LoVo (cell line): ENCODE measurements at regions not wholly inside any gene's neighbourhood (a gene's known extent, or its start where the extent isn't known, plus 50 kb on each side); places are given as distances from the start of the nearest gene placed in this dataset.

ENCODE experiments used
- DNase-seq: peaks from one replicate; pipeline ENCODE4 v3.0.0-alpha.2; 2016; ENCODE audit warnings: low spot score

GRCh38 chrX:69277369-69277990 lies 112.2 kb upstream of the PJA1 start:
- DNase-seq = no peak

- DNase-seq = peak; percentile 1
Observed at GRCh38 chrX:69268611-69269010, 103.4 kb upstream of the PJA1 start.

DNA sequence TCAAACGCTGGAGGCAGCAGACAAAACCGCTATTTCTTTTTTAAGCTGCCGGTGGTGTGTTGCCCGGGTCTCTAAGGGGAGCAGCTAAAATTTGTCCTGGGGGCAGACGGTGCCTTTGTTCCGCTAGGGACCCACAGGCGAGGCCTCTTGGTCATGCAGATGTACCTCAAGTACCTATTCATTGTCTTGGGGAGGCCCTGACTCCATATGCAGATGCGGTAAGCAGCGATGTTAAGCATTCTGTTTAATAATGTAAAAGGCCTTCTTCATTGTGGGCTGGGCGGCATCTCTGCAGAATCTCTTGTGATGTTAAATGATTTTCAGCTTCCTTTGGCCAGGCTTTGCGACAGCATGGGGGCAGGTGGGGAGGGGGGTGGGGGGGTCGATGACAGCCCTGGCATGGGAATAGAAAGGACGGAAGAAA lies 98.9 kb upstream of the PJA1 start:
- no peak for DNase-seq

GRCh38 chrX:69263251-69263820 lies 98.1 kb upstream of the PJA1 start:
- DNase-seq = no peak

- no peak for DNase-seq
Observed at GRCh38 chrX:69262036-69262936, 97.0 kb upstream of the PJA1 start.

DNA sequence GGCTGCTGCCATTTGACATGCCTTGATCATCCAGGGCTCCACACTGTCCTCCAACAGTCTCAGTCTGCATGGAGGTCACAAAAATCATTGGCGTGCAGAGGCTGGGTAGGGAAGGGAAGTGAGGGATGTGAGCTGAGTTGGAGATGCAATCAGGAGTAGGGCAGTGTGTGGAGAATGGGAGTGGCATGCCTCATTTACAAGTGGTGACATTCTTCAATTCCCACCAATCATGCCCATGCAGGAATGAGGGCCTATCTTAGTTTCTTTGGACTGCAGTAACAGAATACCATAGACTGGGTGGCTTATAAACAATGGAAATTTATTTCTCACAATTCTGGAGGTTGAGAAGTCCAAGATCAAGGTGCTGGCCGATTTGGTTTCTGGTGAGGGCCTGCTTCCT lies 94.9 kb upstream of the PJA1 start:
- no peak for DNase-seq

- DNase-seq = no peak
Observed at GRCh38 chrX:69258893-69259292, 93.6 kb upstream of the PJA1 start.

DNA sequence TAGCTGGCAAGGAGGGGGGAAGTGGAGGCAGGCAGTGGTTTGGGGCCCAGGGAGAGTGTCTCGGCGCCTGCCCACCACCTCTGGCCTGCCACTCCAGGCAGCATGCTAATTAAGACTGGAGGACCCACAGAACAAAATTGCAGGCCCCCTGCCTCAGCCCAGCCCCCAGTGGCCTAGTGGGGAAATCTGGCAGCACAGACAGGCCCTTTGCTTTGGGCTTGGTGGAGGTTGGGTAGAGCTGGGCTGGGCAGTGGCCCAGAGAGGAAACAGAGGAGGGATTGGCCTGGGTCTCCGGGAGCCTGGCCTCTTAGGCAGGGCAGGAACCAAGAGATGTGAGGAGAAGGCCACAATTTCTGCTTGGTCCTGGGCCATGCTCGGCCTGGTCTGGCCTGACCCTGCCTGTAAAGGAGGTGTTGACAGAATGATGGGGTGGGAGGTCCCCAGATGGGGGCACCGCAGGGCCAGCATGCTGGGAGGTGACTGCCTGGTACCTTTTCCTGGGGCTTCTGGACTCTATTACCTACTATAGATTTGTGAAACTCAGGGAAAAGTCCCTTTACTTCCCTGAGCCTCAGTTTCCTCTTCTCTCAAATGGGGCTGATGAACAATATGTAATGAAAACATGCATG lies 92.4 kb upstream of the PJA1 start:
- DNase-seq = no peak

- no peak for DNase-seq
Observed at GRCh38 chrX:69256291-69256565, 91.0 kb upstream of the PJA1 start.

DNA sequence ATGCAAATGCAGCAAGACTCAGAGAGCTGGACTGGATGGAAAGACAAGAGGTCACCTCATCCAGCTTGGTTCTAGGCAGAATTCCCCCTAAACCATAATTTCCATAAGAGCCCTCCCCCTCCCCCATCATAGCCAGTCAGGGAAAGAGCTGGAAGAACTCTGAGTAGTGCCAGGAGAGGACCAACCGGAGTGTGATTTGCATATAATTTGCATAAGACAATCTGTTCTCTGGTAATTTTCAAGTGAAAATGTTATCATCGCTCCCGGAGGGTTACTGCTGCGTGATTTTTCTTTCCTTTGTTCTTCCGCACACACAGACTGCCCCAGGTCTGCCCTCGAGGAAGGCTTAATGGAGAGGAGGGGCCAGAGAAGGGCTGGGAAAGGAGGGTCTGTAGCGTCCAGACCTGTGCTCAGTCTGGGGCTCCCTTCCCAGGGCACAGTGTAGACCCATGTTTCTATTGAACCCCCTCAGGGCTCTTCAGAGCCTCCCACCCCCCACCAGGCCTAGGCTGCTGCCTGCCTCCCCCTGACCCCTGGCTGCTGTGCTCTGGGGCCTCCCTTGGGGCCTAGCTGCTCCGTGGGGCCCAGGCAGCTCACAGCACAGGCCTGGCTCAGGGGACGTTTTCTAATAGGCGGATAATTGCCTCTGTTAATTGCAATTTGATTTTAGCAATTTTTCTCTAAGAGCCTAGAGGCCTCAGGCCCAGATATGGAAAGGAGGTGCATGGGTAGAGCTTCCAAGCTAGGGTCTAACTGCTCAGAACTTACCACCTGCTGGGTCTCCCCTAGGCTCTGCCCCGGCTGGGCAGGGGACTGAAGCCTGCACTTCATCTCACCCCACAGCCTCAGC lies 90.4 kb upstream of the PJA1 start:
- no peak for DNase-seq

DNA sequence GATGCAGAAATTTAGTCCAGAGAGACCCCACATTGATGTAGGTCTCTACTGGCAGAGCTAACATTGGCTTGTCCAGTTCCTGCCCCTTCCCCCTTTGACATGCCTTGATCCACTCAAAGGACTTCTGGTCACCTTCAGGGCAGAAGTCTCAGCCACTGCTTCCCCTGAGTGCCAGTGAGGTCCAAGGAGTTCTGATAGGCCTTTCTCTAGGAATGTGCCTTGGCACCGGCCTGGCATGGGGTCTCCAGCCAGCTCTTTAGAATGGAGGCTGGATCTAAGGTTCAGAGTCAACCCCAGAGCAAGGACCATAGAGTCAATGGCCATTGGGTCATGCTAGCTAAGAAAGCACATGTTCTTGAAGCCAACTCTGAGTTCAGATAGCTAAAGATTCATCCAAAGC lies 88.6 kb upstream of the PJA1 start:
- DNase-seq = no peak

GRCh38 chrX:69243276-69243675 lies 78.0 kb upstream of the PJA1 start:
- DNase-seq = no peak

- no peak for DNase-seq
Observed at GRCh38 chrX:69238887-69239231, 73.6 kb upstream of the PJA1 start.

GRCh38 chrX:69238114-69238886 lies 73.0 kb upstream of the PJA1 start:
- no peak for DNase-seq

DNA sequence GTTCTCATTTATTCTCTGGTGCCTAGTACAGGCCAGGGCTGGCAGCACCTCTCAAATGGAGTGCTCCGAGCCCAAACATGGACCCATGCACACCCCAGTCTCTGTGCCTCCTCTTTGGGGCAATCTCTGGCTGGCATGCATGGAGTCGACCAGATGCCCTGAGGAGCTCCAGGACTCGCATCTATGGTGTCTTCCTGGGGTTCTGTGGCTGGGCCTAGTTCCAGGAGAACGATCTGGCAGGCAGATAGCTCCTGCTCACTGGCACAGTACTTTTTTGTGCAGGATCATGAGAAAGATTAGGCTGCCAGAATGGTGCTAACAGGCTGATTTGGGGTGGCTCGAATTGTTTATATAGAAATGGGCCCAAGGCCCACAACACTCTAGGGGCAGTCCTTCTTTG lies 72.0 kb upstream of the PJA1 start:
- no peak for DNase-seq

DNA sequence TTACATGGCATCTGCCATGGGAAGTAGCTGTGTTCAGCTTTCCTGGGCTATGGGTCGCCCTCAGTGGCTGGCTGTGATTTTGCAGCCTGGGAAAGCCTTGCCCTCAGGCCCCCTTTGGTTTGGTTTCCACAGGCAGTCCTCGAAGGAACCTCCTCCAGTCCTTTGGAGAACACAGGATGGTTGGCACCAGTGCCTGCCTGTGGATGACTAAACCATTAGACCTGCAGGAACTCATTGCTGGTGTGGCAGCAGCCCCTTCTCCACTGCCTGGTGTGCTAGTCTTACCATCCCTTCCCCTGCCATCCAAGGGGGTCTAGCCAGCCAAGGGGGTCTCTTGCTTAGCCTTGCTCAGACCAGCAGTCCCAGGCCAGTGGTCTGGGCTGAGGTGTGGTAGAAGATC lies 71.4 kb upstream of the PJA1 start:
- DNase-seq = no peak

- DNase-seq = no peak
Observed at GRCh38 chrX:69234624-69235023, 69.4 kb upstream of the PJA1 start.

DNA sequence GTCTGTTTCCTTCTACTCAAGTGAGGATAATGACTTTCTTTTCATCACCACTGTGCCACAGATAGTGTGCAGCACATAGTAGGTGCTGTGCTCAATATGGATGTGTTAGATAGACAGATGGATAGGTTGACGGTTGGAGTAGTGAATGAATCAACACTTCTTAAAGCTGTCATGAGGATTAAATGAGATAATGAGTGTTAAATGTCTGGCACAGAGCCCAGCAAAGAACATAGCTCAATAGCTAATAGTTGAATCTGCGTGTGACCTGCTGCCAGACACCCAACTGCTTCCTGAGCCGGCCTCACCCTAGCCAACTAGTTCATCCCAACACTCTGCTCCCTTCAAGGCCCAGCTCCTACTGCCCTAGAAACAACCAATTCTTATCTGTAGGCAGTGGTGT lies 67.7 kb upstream of the PJA1 start:
- DNase-seq = no peak

DNA sequence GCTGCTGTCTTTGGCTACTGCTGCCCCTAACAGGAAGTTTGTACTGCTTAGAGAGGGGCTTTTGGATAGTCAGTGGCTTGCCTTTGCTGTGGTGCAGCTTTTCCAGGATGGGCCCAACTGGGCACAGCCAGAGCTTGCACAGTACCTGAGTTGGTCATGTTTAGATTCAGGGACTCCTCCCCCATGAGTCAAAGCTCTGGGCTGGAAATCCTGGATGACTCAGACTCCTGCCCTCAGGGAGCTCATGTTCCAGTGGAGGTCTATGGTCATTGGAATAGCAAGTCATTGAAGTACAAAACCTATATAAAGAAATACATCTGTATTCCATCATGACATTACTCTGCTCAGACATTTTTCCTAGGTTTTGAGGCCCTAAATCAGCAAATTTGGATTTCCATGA lies 66.7 kb upstream of the PJA1 start:
- DNase-seq = no peak

DNA sequence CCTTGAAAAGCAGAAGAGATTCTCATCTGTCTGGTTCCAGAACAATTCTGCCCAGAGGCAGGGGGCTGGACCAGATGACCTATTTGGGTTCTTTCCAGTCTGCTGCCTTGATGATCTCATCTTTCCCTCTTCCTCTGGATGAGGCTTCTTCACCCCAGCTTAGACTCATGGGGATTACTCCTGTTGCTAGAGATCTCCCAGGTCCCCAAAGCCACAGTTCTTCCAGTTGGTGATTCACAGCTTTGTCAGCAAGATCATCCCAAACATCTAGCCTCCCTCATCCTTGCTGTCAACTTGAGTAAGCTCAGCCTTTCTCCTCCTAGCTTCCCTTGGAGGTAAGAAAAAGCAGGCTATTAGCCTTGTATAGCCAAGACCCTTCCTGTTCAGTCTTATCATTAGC lies 64.2 kb upstream of the PJA1 start:
- DNase-seq = no peak

DNA sequence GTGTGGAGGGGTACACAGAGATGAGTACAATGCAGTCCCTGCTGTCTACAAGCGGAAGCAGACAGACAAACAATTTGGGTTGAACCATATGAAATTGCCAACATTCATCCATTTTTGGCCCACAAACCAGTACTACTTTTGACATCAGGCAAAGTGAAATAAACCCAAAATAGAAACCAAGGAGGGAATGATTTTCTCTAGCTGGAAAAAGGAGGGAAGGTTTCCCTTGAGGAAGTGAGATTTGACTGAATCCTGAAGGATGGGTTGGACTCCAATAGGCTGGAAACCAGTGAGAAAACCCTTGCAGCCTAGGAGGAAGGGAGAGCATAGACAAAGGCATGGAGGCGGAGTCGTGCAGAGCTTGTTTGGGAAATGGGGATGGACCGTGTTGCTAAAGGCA lies 63.5 kb upstream of the PJA1 start:
- DNase-seq = no peak
